ENCODE measurements at regions not wholly inside any gene's neighbourhood (a gene's known extent, or its start where the extent isn't known, plus 50 kb on each side); places are given as distances from the start of the nearest gene placed in this dataset.
A peak's percentile ranks its signal among the peaks of the same experiment; 100 is the strongest.

- TF ChIP-seq, protein P1, sequence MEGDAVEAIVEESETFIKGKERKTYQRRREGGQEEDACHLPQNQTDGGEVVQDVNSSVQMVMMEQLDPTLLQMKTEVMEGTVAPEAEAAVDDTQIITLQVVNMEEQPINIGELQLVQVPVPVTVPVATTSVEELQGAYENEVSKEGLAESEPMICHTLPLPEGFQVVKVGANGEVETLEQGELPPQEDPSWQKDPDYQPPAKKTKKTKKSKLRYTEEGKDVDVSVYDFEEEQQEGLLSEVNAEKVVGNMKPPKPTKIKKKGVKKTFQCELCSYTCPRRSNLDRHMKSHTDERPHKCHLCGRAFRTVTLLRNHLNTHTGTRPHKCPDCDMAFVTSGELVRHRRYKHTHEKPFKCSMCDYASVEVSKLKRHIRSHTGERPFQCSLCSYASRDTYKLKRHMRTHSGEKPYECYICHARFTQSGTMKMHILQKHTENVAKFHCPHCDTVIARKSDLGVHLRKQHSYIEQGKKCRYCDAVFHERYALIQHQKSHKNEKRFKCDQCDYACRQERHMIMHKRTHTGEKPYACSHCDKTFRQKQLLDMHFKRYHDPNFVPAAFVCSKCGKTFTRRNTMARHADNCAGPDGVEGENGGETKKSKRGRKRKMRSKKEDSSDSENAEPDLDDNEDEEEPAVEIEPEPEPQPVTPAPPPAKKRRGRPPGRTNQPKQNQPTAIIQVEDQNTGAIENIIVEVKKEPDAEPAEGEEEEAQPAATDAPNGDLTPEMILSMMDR (IDR thresholded peaks at IDR 0.05) = peak; percentile 43
- TF ChIP-seq ZFX (IDR thresholded peaks at IDR 0.05; ENCODE audit: borderline replicate concordance) = no peak
Observed at GRCh38 chr13:93172109-93172508, 54.5 kb upstream of the GPC6 start.

Data from 22Rv1 (cell line).